ENCODE measurements at regions not wholly inside any gene's neighbourhood (a gene's known extent, or its start where the extent isn't known, plus 50 kb on each side); places are given as distances from the start of the nearest gene placed in this dataset.

- no peaks in the 10 kb centered on the region for H3K9me3 ChIP-seq
- H3K27ac ChIP-seq: no peak overlapping the region
- no peak for DNase-seq (ENCODE audit: extremely low spot score in 2 of 2)
- no peaks in the 10 kb centered on the region for H3K27me3 ChIP-seq
- no peaks in the 10 kb centered on the region for H3K4me1 ChIP-seq
- TF ChIP-seq POLR2AphosphoS5 (IDR thresholded peaks at IDR 0.05; ENCODE audit: insufficient read depth in 1 of 2, low read depth in 1 of 2): no peak
- no peak for TF ChIP-seq CTCF (IDR thresholded peaks at IDR 0.05)
- TF ChIP-seq POLR2A (IDR thresholded peaks at IDR 0.05): no peak
- H3K36me3 ChIP-seq: no peaks in the 10 kb centered on the region
- no peak overlapping the region for H3K4me3 ChIP-seq
- intact Hi-C loops (cut with DNase I): no loop called here
These were observed 555.3 kb downstream of the BUD13 start for GRCh38 chr11:116217441-116217840.

GRCh38 chr11:116217006-116217405 lies 555.8 kb downstream of the BUD13 start:
- TF ChIP-seq POLR2AphosphoS5 (IDR thresholded peaks at IDR 0.05; ENCODE audit: insufficient read depth in 1 of 2, low read depth in 1 of 2) (no peak), POLR2A (IDR thresholded peaks at IDR 0.05) (no peak), CTCF (IDR thresholded peaks at IDR 0.05) (peak; percentile 11 to 41 (median 30))
- H3K27ac ChIP-seq: no peak overlapping the region
- H3K4me3 ChIP-seq: no peak overlapping the region
- no peak for DNase-seq (ENCODE audit: extremely low spot score in 2 of 2)
- intact Hi-C loops (cut with DNase I): no loop called here
- H3K27me3 ChIP-seq: no peaks in the 10 kb centered on the region
- H3K36me3 ChIP-seq: no peaks in the 10 kb centered on the region
- H3K9me3 ChIP-seq: no peaks in the 10 kb centered on the region
- H3K4me1 ChIP-seq: no peaks in the 10 kb centered on the region

- no peaks in the 10 kb centered on the region for H3K9me3 ChIP-seq
- no peak overlapping the region for H3K27ac ChIP-seq
- no peak for DNase-seq (ENCODE audit: extremely low spot score in 2 of 2)
- no peaks in the 10 kb centered on the region for H3K36me3 ChIP-seq
- H3K4me3 ChIP-seq: no peak overlapping the region
- H3K27me3 ChIP-seq: no peaks in the 10 kb centered on the region
- intact Hi-C loops (cut with DNase I): no loop called here
- TF ChIP-seq POLR2AphosphoS5 (IDR thresholded peaks at IDR 0.05; ENCODE audit: insufficient read depth in 1 of 2, low read depth in 1 of 2) (no peak), CTCF (IDR thresholded peaks at IDR 0.05) (no peak), POLR2A (IDR thresholded peaks at IDR 0.05) (no peak)
- no peaks in the 10 kb centered on the region for H3K4me1 ChIP-seq
These were observed 557.2 kb downstream of the BUD13 start for GRCh38 chr11:116215471-116216113.

DNA sequence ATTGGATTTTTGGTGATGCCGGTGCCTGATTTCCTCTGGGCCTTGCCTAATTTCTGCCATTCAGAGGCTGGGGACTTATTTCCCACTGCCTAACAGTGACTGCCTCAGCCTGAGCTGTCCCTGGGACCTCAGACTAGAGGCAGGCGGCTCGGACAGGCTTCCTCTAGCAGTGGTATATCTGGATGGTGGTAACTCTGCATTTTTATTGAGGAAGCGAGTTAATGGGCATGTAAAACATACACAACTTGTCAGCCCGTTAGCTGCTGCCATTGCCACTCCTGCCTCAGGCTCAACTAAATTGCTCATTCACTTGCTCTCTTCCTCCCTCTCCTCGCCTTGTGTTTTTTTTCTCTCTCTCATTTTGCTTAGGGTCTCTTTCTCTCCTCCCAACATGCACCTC lies 561.6 kb downstream of the BUD13 start:
- Histone ChIP-seq H3K27ac (no peak overlapping the region), H3K9me3 (no peaks in the 10 kb centered on the region), H3K27me3 (no peaks in the 10 kb centered on the region), H3K4me1 (peaks cover 14% of the 10 kb centered on the region), H3K4me3 (no peak overlapping the region), H3K36me3 (no peaks in the 10 kb centered on the region)
- no peak for TF ChIP-seq CTCF (IDR thresholded peaks at IDR 0.05)
- TF ChIP-seq POLR2AphosphoS5 (IDR thresholded peaks at IDR 0.05; ENCODE audit: insufficient read depth in 1 of 2, low read depth in 1 of 2): no peak
- TF ChIP-seq POLR2A (IDR thresholded peaks at IDR 0.05): no peak
- DNase-seq (ENCODE audit: extremely low spot score in 2 of 2): no peak
- intact Hi-C loops (cut with DNase I): no loop called here

- no peak for DNase-seq (ENCODE audit: extremely low spot score in 2 of 2)
- no peaks in the 10 kb centered on the region for H3K9me3 ChIP-seq
- H3K36me3 ChIP-seq: no peaks in the 10 kb centered on the region
- H3K4me1 ChIP-seq: peaks cover 14% of the 10 kb centered on the region
- TF ChIP-seq CTCF (IDR thresholded peaks at IDR 0.05) (no peak), POLR2A (IDR thresholded peaks at IDR 0.05) (no peak), POLR2AphosphoS5 (IDR thresholded peaks at IDR 0.05; ENCODE audit: insufficient read depth in 1 of 2, low read depth in 1 of 2) (no peak)
- intact Hi-C loops (cut with DNase I): no loop called here
- no peak overlapping the region for H3K4me3 ChIP-seq
- H3K27me3 ChIP-seq: no peaks in the 10 kb centered on the region
- no peak overlapping the region for H3K27ac ChIP-seq
These were observed 562.1 kb downstream of the BUD13 start for GRCh38 chr11:116210663-116211062.
